ENCODE measurements at regions not wholly inside any gene's neighbourhood (a gene's known extent, or its start where the extent isn't known, plus 50 kb on each side); places are given as distances from the start of the nearest gene placed in this dataset.

DNA sequence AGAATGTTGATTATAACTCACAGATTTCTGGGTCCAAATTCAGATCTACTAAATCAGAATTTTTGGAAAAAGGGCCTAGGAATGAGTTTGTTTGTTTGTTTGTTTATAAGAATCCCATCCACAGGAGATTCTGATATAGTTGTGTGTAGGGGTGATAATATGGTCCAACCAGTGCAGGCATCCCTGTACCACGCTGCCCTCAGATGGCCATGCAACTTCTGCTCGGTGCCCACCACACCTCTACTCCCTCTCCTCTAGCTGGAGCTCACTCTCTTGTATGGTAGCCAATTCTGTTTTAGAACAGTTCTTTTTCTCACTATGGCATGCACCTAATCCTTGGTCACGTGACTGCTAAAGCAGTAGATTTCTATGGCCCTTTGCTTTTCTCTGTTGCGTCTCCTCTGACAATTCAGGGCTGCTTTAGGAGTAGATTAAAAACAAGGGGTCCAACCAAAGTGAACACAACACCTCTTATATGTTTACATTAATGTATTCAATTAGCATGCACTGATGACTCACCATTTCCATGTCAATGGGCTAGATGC, 103.3 kb upstream of the KCNA4 start:
- TF ChIP-seq, protein P1, sequence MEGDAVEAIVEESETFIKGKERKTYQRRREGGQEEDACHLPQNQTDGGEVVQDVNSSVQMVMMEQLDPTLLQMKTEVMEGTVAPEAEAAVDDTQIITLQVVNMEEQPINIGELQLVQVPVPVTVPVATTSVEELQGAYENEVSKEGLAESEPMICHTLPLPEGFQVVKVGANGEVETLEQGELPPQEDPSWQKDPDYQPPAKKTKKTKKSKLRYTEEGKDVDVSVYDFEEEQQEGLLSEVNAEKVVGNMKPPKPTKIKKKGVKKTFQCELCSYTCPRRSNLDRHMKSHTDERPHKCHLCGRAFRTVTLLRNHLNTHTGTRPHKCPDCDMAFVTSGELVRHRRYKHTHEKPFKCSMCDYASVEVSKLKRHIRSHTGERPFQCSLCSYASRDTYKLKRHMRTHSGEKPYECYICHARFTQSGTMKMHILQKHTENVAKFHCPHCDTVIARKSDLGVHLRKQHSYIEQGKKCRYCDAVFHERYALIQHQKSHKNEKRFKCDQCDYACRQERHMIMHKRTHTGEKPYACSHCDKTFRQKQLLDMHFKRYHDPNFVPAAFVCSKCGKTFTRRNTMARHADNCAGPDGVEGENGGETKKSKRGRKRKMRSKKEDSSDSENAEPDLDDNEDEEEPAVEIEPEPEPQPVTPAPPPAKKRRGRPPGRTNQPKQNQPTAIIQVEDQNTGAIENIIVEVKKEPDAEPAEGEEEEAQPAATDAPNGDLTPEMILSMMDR (IDR thresholded peaks at IDR 0.05; ENCODE audit: low read length): no peak
- TF ChIP-seq EZH2 (IDR thresholded peaks at IDR 0.05; ENCODE audit: borderline replicate concordance, low read length): no peak

Measured in OCI-LY1 (cell line).